Stomach (tissue), 4 donors: ENCODE measurements at regions not wholly inside any gene's neighbourhood (a gene's known extent, or its start where the extent isn't known, plus 50 kb on each side); places are given as distances from the start of the nearest gene placed in this dataset.

ENCODE experiments used
- CTCF ChIP-seq, 7 experiments: fragments of 450-650 bp in 4 of 7; fragments of 200-600 bp in 3 of 7; sonication (generic) in 3 of 7; IDR thresholded peaks; one replicate each; pipeline ENCODE4 v1.5.1; 2016 to 2019; ENCODE audit warnings: antibody characterized with exemption in 7 of 7, control low read depth in 2 of 7, mild to moderate bottlenecking in 1 of 7
- EP300 ChIP-seq: sonication (generic); formaldehyde crosslinking; IDR thresholded peaks from one replicate; pipeline ENCODE4 v1.6.1; 2017; ENCODE audit warnings: antibody characterized with exemption

GRCh38 chr19:28785971-28786370, 427.0 kb downstream of the UQCRFS1 start:
- TF ChIP-seq CTCF (IDR thresholded peaks at IDR 0.05), result no peak
- no peak for TF ChIP-seq EP300
